GM19324 (cell line): ENCODE measurements at regions not wholly inside any gene's neighbourhood (a gene's known extent, or its start where the extent isn't known, plus 50 kb on each side); places are given as distances from the start of the nearest gene placed in this dataset.

Source experiments
- ATAC-seq: cut with Tn5 transposase; IDR thresholded peaks from one replicate; pipeline ENCODE4 v1.9.1; 2021; ENCODE audit warnings: mild to moderate bottlenecking, moderate library complexity; ENCODE audit not compliant: unreplicated experiment, low FRiP score

GRCh38 chr13:89897681-89898080, 1449.8 kb upstream of the MIR17HG start:
- ATAC-seq = no peak

GRCh38 chr13:89899302-89900103, 1448.0 kb upstream of the MIR17HG start:
- ATAC-seq = no peak

DNA sequence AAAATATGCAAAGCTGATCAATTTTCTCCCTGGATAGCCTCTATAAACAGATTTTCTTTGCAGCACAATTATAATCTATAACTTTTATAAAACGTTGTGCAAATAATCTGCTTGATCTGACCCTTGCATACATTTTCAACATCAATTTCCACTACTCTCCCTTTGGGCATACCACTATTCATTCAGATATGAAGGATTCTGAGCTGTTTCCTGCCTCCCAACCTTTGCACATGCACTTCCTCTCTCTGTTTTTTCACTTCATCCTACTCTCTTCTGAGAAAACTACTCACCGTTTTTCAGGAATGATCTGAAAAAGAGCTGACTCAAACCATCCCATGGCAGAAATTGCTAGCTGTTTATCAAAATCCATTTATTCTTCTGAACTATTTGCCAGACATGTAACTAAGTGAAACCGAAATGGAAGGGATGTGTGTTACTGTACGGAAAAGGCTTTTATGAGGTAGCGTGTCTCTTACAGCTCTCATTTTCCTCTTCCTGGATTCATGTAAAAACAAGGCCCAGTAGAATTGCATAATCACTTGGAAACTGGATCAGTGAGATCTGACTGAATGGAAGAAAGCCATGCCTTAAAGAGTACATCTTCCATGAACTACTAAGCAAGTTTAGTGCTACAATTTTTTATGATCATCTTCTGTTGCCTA, 1447.3 kb upstream of the MIR17HG start:
- ATAC-seq = no peak

DNA sequence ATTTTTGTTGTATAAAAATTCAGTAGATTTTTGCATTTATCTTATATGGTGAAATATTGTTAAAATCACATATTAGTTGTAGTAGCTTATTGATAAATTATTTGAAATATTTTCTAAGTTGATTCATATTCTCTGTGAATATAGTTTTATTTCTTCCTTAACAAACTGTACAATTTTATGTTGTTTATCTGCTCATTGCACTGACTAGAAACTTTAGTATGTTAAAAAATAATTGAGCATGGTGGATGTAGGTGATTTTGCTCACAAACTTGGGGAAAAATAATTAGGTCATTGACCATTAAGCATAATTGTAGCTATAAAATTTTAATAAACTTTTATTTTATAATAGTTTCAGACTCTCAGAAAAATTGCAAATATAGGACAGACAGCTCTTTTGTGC, 1445.3 kb upstream of the MIR17HG start:
- no peak for ATAC-seq

DNA sequence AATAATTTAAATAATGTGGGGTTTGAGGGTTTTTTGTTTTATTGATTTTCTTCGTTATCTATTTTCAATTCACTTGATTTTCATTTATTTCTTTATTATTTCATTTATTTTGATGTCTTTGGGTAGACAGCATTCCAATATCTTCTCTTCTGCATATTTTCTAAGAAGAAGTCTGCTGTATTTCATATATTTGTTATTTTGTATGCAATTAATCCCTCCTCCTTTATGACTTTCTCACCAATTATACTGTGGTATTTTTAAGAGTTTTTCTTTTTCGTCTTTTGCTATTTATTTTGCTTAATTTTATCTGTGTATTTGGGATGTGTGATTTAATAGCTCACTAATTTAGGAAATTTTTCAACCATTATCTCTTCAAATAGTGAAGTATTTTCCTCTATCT, 1444.4 kb upstream of the MIR17HG start:
- ATAC-seq = no peak

DNA sequence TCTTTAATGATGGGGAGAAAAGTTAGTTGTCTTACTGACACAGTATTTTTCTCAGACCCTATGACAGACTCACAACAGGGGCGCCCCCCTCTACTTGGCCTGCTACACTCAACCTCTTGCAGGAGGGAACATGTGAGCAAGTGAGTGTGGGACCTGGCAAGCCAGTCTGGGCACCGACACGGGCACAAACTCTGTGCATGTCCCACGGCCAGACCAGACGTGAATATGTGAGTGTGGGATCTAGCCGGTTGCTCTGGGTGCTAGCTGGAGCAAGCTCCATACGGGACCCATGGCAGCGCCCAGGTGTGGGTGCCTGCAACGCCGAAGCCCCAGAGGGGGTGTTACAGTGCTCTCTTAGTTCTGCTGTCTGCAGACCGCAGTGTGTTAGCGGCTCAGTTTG, 1437.3 kb upstream of the MIR17HG start:
- ATAC-seq = no peak

DNA sequence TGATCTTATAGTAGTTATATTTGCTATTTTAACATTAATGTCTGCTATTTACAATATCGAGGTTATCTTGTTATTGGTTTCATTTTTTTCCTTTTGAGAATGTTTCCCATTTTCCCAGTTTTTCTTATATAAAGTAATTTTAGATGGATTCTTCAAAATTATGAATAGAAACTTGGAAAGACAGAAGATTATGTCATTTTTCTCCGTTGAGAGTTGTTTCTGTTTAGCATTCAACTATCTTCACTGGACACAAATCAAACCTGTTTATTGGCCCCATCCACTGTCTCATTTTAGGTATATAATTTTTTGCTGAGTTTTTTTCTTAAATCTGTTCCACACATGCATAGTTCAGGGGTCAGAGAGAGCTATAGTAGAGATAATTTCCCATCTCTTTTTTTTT, 1430.9 kb upstream of the MIR17HG start:
- ATAC-seq = no peak

DNA sequence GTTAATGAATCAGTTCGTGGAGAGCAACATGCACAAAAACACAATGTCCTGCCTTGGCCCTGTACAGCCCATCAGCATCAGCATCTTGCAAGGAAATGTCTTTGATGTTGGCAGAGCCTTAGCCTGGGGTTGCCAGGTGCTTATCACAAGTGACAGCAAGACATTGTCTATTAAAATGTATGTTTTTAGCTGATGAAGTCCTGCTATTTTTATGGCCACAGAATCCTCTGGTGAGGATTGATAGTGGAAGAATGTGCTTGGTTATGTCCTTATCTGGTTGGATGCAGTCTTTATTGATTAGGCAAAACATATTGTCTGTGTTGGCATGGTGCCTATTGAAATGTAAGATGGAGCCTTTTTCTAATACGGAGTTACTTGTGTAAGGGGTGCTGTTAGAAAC, 1427.0 kb upstream of the MIR17HG start:
- ATAC-seq = no peak

DNA sequence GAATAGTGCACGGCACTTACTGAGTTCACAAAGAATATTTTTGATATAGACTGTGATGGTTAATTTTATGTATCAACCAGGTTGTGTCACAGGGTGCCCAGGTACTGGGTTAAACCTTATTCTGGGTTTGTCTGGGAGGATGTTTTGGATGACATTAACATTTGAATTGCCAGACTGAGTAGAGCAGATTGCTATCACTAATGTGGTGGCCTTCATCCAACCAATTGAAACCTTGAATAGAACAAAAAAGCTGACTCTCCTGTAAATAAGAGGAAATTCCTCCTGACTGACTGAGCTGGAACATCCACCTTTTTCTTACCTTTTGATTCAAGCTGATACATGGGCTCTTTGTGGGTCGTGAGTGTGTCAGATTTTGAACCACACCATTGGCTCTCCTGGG, 1424.4 kb upstream of the MIR17HG start:
- ATAC-seq = no peak

- no peak for ATAC-seq
Observed at GRCh38 chr13:89923736-89924135, 1423.8 kb upstream of the MIR17HG start.

GRCh38 chr13:89925107-89925506, 1422.4 kb upstream of the MIR17HG start:
- ATAC-seq = no peak

- no peak for ATAC-seq
Observed at GRCh38 chr13:89930861-89931260, 1416.6 kb upstream of the MIR17HG start.

DNA sequence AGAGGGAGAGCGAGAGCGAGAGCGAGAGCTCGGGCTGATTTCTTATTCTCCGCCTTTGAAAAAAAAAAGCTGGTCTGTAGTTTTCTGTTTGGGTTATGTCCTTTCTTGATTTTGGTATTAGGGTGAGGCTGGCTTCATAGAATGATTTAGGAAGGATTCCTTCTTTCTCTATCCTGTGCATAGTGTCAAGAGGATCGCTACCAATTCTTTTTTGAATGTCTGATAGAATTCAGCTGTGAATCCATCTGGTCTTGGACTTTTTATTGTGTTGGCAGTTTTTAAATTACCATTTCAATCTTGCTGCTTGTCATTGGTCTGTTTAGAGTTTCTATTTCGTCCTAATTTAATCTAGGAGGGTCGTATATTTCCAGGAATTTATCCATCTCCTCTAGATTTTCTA, 1414.6 kb upstream of the MIR17HG start:
- ATAC-seq = no peak

DNA sequence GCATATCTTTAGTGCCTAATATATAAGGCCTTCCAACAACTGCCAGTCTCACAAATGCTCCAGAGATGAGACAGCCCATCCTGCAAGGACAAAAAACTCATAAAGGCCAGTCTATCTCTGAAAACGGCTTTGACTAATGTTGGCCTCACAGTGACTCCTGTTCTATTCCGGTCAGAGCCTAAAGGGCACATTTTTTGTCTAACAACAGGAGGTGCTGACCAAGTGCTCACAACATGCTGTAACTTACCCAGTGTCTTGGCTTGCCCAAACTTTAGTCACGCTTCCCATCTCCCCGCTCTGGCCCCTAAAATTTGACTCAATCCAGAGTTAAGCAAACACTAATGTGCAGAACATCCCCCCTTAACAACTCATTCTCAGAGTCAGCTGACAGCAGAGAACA, 1411.2 kb upstream of the MIR17HG start:
- no peak for ATAC-seq

DNA sequence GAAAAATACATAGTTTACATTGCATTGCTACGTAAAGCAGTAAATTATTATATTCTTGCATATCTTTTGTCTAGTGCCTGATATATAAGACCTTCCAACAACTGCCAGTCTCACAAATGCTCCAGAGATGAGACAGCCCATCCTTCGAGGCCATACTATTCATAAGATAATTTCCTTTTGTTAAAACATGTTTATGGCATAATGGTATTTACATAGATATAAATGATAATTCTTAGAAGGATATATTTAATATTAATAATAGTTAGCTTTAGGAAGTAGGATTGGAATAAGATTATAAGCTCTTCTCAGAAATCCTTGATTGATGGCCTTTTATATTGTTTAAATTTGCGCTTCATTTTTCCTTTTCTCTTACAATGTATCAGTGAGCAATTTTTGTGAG, 1410.1 kb upstream of the MIR17HG start:
- no peak for ATAC-seq

DNA sequence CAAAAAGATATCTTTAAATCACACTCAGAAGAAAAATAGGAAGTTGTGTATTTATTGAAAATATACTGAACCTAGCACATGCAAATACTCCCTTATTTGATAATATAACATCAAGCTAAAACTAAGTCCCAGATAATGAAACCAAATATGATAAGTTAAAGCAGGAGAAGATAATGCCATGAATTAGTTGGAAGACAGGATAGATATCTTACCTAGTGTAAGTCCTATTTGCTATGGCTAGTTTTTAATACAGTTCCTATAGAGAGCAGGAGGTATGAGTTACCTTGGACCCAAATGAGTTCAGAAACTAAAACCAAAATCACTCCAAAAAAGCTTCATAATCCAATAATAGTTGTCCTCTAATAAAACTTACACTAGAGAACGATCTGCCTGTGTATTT, 1407.1 kb upstream of the MIR17HG start:
- ATAC-seq = no peak

GRCh38 chr13:89943139-89943538, 1404.3 kb upstream of the MIR17HG start:
- no peak for ATAC-seq

DNA sequence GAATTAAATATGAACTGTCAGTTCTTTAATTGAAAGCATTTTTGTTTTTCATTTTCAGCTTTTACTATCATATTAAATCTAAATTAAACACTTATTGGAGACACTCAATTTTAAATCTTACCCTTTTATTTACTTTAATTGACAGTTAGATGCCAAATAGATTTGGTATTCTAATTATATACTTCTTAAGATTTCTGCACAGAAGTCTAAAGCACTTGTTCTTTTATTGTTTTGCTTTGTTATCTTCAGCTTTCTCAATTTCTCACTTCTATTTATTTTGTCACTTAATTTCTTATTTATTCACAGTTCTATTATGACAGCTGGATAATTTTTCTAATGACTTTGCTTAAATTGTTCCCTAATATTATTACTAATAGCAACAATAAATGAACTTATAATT, 1397.3 kb upstream of the MIR17HG start:
- no peak for ATAC-seq

DNA sequence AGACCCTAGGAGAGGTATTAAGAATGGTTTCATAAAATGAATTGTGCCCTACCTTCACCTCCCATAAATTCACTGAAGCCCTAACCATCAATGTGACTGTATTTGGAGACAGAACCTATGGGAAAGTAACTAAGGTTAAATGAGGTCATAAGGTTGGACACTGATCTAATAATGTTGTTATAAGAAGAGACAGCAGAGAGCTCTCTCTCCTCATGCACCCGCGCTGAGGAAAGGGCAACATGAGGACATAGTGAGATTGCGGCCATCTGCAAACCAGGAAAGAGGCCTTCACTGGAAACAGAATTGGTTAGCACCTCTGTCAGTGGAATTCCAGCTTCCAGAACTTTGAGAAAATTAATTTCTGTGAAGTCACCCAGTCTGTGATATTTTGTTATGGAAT, 1396.1 kb upstream of the MIR17HG start:
- ATAC-seq = no peak

DNA sequence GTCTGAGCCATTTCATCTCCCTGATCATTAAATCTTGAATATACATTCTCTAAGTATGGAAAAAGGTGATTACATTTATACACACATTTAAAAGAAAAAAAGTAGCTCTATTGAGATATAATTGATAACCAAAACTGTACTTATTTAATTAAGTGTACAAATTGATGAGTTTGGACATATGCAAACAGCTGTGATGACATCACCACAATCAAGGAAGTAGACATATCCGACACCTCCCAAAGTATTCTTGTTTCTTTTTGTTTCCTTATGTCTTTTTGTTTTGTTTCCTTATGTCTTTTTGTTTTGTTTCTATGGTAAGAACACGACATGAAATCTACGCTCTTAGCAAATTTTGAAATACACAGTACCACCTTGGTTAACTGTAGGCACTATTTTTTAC, 1393.9 kb upstream of the MIR17HG start:
- ATAC-seq = no peak

GRCh38 chr13:89955773-89956172, 1391.7 kb upstream of the MIR17HG start:
- no peak for ATAC-seq

DNA sequence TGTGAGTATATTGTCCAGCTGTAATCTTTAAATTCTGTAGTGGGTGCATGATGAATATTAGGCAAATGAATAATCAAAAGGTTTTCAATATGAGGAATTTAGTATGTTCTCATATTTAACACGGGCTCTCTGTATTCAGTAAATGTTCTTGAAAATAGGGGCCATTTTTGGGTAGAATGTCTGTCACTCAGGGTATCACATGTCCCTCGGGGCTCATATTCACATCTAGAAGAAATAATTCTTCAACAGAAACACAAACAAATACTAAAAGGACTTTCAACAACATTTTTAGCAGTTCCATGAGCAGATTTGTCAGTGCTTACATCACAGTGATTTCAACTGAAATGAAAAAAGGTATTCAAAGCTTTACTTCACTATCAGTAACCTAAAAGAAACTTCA, 1388.4 kb upstream of the MIR17HG start:
- ATAC-seq = no peak
